H9 (cell line): ENCODE measurements at regions not wholly inside any gene's neighbourhood (a gene's known extent, or its start where the extent isn't known, plus 50 kb on each side); places are given as distances from the start of the nearest gene placed in this dataset.

ENCODE experiments used
- DNase-seq: peaks from one replicate; pipeline ENCODE4 v3.0.0-alpha.2; 2017
- H2AFZ ChIP-seq: one replicate; pipeline ENCODE4 v1.6.1; 2013; ENCODE audit warnings: mild to moderate bottlenecking, low read length, control low read depth, moderate library complexity
- H2AK5ac ChIP-seq: 2 replicates; pipeline ENCODE4 v1.6.1; 2013; ENCODE audit warnings: low read length, control low read depth, mixed read lengths; ENCODE audit not compliant: insufficient read length
- H2BK120ac ChIP-seq: one replicate; pipeline ENCODE4 v1.6.1; 2013; ENCODE audit warnings: low read depth, mild to moderate bottlenecking, low read length, control low read depth, inconsistent platforms; ENCODE audit not compliant: poor library complexity, severe bottlenecking
- H2BK12ac ChIP-seq: 2 replicates; pipeline ENCODE4 v1.6.1; 2013; ENCODE audit warnings: low read length, control low read depth, mixed read lengths, low read depth; ENCODE audit not compliant: insufficient read length
- H2BK15ac ChIP-seq: 2 replicates; pipeline ENCODE4 v1.6.1; 2013; ENCODE audit warnings: low read depth, low read length, control low read depth
- H2BK20ac ChIP-seq: one replicate; pipeline ENCODE4 v1.6.1; 2013; ENCODE audit warnings: low read depth, mild to moderate bottlenecking, low read length, control low read depth, inconsistent platforms; ENCODE audit not compliant: poor library complexity, severe bottlenecking
- H2BK5ac ChIP-seq: 2 replicates; pipeline ENCODE4 v1.6.1; 2013; ENCODE audit warnings: low read length, control low read depth, mixed read lengths; ENCODE audit not compliant: insufficient read length
- H3K14ac ChIP-seq: 2 replicates; pipeline ENCODE4 v1.6.1; 2013; ENCODE audit warnings: low read length, control low read depth; ENCODE audit not compliant: insufficient read depth
- H3K18ac ChIP-seq: 2 replicates; pipeline ENCODE4 v1.6.1; 2013; ENCODE audit warnings: low read depth, mild to moderate bottlenecking, mixed read lengths, low read length, control low read depth; ENCODE audit not compliant: insufficient read length
- H3K23ac ChIP-seq: 2 replicates; pipeline ENCODE4 v1.6.1; 2013; ENCODE audit warnings: low read length, control low read depth, mixed read lengths, low read depth; ENCODE audit not compliant: insufficient read length
- H3K23me2 ChIP-seq: 2 replicates; pipeline ENCODE4 v1.6.1; 2013; ENCODE audit warnings: low read depth, mild to moderate bottlenecking, mixed read lengths, low read length, control low read depth; ENCODE audit not compliant: insufficient read length, poor library complexity, severe bottlenecking
- H3K27ac ChIP-seq: 2 replicates; pipeline ENCODE4 v1.5.1; 2013; ENCODE audit warnings: low read length, control low read depth, mixed read lengths, low read depth; ENCODE audit not compliant: insufficient read length
- H3K27me3 ChIP-seq: 2 replicates; pipeline ENCODE4 v1.6.1; 2013; ENCODE audit warnings: low read length, control low read depth, inconsistent platforms; ENCODE audit not compliant: insufficient read depth
- H3K4ac ChIP-seq: 2 replicates; pipeline ENCODE4 v1.6.1; 2013; ENCODE audit warnings: low read depth, mild to moderate bottlenecking, control low read depth, inconsistent platforms, low read length, moderate library complexity
- H3K4me1 ChIP-seq: 2 replicates; pipeline ENCODE4 v1.6.1; 2013; ENCODE audit warnings: low read length, control low read depth, inconsistent platforms; ENCODE audit not compliant: insufficient read depth
- H3K4me2 ChIP-seq: 2 replicates; pipeline ENCODE4 v1.6.1; 2013; ENCODE audit warnings: low read length, control low read depth, mixed read lengths; ENCODE audit not compliant: insufficient read length, insufficient read depth
- H3K56ac ChIP-seq: 2 replicates; pipeline ENCODE4 v1.6.1; 2013; ENCODE audit warnings: low read depth, mild to moderate bottlenecking, mixed read lengths, low read length, control low read depth; ENCODE audit not compliant: insufficient read length
- H3K79me1 ChIP-seq: 2 replicates; pipeline ENCODE4 v1.6.1; 2013; ENCODE audit warnings: low read depth, mild to moderate bottlenecking, moderate library complexity, low read length, control low read depth, inconsistent platforms; ENCODE audit not compliant: insufficient read depth, poor library complexity, severe bottlenecking
- H3K79me2 ChIP-seq: 2 replicates; pipeline ENCODE4 v1.6.1; 2013; ENCODE audit warnings: low read length, control low read depth, inconsistent platforms; ENCODE audit not compliant: insufficient read depth
- H3K9ac ChIP-seq: 2 replicates; pipeline ENCODE4 v1.6.1; 2013; ENCODE audit warnings: low read length, control low read depth, mixed read lengths; ENCODE audit not compliant: insufficient read length; ENCODE audit errors: extremely low read depth
- H3K9me3 ChIP-seq: one replicate; pipeline ENCODE4 v1.6.1; 2013; ENCODE audit warnings: low read depth, low read length, inconsistent platforms; ENCODE audit not compliant: control insufficient read depth
- H3T11ph ChIP-seq: one replicate; pipeline ENCODE4 v1.6.1; 2013; ENCODE audit warnings: mild to moderate bottlenecking, low read length, control low read depth, inconsistent platforms
- H4K20me1 ChIP-seq: one replicate; pipeline ENCODE4 v1.6.1; 2013; ENCODE audit not compliant: control insufficient read depth, insufficient read length, insufficient read depth
- H4K5ac ChIP-seq: 2 replicates; pipeline ENCODE4 v1.6.1; 2013; ENCODE audit warnings: low read depth, mild to moderate bottlenecking, mixed read lengths, low read length, control low read depth; ENCODE audit not compliant: insufficient read length
- H4K8ac ChIP-seq: replicated peaks from 2 replicates; pipeline ENCODE4 v1.6.1; 2013; ENCODE audit warnings: low read length, control low read depth, mixed read lengths, low read depth; ENCODE audit not compliant: insufficient read length
- H4K91ac ChIP-seq: 2 replicates; pipeline ENCODE4 v1.6.1; 2013; ENCODE audit warnings: low read depth, mild to moderate bottlenecking, moderate library complexity, mixed read lengths, low read length, control low read depth; ENCODE audit not compliant: insufficient read length
- H3K27ac Mint-ChIP-seq, 3 experiments: 2 replicates in 2 of 3; 3 replicates in 1 of 3; pipeline ENCODE4 v1.8.0; 2020 to 2021; ENCODE audit warnings: mixed read lengths in 3 of 3, mild to moderate bottlenecking in 1 of 3, moderate library complexity in 1 of 3
- H3K27me3 Mint-ChIP-seq: 2 replicates; pipeline ENCODE4 v1.8.0; 2021; ENCODE audit warnings: low read depth, mild to moderate bottlenecking, moderate library complexity, mixed read lengths
- H3K36me3 Mint-ChIP-seq, 3 experiments: 2 replicates in 2 of 3; 3 replicates in 1 of 3; pipeline ENCODE4 v1.8.0; 2020 to 2021; ENCODE audit warnings: low read depth in 3 of 3, mixed read lengths in 3 of 3; ENCODE audit not compliant: insufficient read depth in 1 of 3
- H3K4me1 Mint-ChIP-seq, 2 experiments: 2 replicates each; pipeline ENCODE4 v1.8.0; 2020; ENCODE audit warnings: mixed read lengths in 2 of 2
- H3K4me3 Mint-ChIP-seq, 2 experiments: 2 replicates in 1 of 2; 3 replicates in 1 of 2; pipeline ENCODE4 v1.8.0; 2020 to 2021; ENCODE audit warnings: mild to moderate bottlenecking in 2 of 2, mixed read lengths in 2 of 2, moderate library complexity in 1 of 2
- H3K9me3 Mint-ChIP-seq, 2 experiments: 2 replicates in 1 of 2; 3 replicates in 1 of 2; pipeline ENCODE4 v1.8.0; 2020; ENCODE audit warnings: mild to moderate bottlenecking in 2 of 2, mixed read lengths in 2 of 2, moderate library complexity in 1 of 2
- WGBS: extraction: QIAGEN DNeasy Blood & Tissue Kit; methylation state at CpG from one replicate; pipeline ENCODE4 v1.1.7; 2013; ENCODE audit warnings: missing lambda C conversion rate, low lambda C conversion rate, mixed read lengths; ENCODE audit not compliant: insufficient read length; ENCODE audit errors: extremely low coverage; 5-methylcytosine and 5-hydroxymethylcytosine counted together
- TF ChIP-seq, protein P1 (sequence below): fragments of 200-600 bp; sonication (generic); conservative IDR thresholded peaks from 3 replicates; pipeline ENCODE4 v1.8.0; 2021; ENCODE audit warnings: antibody characterized with exemption, mild to moderate bottlenecking

- Mint-ChIP-seq H3K27ac (peak overlapping the region in 1 of 3 experiments; percentile 57; a peak in 2 of 7 replicates), H3K27me3 (peaks cover 11% of the 10 kb centered on the region), H3K36me3 (no peaks in the 10 kb centered on the region), H3K4me3 (no peak overlapping the region), H3K4me1 (peaks cover 14 to 15% of the 10 kb centered on the region in 2 experiments), H3K9me3 (peaks cover 0 to 2% of the 10 kb centered on the region in 2 experiments; a peak in 2 of 5 replicates)
- Histone ChIP-seq H3K23me2 (no peaks in the 10 kb centered on the region), H2BK120ac (no peak overlapping the region), H4K8ac (no peak overlapping the region), H2BK15ac (no peak overlapping the region), H3K4me1 (no peaks in the 10 kb centered on the region), H3K9ac (no peak overlapping the region), H4K20me1 (no peaks in the 10 kb centered on the region), H3K79me1 (no peaks in the 10 kb centered on the region), H3K56ac (no peak overlapping the region), H2BK5ac (no peak overlapping the region), H3K9me3 (no peaks in the 10 kb centered on the region), H2BK12ac (no peak overlapping the region), H3K79me2 (no peaks in the 10 kb centered on the region), H3K27me3 (no peaks in the 10 kb centered on the region), H3K14ac (no peak overlapping the region), H4K91ac (no peak overlapping the region), H3K23ac (no peak overlapping the region), H3K18ac (no peak overlapping the region), H2AK5ac (no peak overlapping the region), H2AFZ (no peak overlapping the region), H3T11ph (no peak overlapping the region), H3K27ac (no peak overlapping the region), H3K4me2 (no peak overlapping the region), H3K4ac (no peak overlapping the region), H4K5ac (no peak overlapping the region), H2BK20ac (no peak overlapping the region)
- WGBS, result no CpG with 5 or more reads among the region's 4 CpGs
- DNase-seq, result no peak
- TF ChIP-seq, protein P1, sequence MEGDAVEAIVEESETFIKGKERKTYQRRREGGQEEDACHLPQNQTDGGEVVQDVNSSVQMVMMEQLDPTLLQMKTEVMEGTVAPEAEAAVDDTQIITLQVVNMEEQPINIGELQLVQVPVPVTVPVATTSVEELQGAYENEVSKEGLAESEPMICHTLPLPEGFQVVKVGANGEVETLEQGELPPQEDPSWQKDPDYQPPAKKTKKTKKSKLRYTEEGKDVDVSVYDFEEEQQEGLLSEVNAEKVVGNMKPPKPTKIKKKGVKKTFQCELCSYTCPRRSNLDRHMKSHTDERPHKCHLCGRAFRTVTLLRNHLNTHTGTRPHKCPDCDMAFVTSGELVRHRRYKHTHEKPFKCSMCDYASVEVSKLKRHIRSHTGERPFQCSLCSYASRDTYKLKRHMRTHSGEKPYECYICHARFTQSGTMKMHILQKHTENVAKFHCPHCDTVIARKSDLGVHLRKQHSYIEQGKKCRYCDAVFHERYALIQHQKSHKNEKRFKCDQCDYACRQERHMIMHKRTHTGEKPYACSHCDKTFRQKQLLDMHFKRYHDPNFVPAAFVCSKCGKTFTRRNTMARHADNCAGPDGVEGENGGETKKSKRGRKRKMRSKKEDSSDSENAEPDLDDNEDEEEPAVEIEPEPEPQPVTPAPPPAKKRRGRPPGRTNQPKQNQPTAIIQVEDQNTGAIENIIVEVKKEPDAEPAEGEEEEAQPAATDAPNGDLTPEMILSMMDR, result no peak
Measured at GRCh38 chr10:121036431-121036830, 185.3 kb downstream of the WDR11 start.
